A673 (cell line): ENCODE measurements at regions not wholly inside any gene's neighbourhood (a gene's known extent, or its start where the extent isn't known, plus 50 kb on each side); places are given as distances from the start of the nearest gene placed in this dataset.

ENCODE experiments used
- CTCF ChIP-seq: fragments of 300-800, 200-600 bp; sonication (generic); conservative IDR thresholded peaks from 2 replicates; pipeline ENCODE4 v1.5.1; 2017; ENCODE audit warnings: low read depth, mild to moderate bottlenecking, antibody characterized with exemption, low read length, moderate library complexity, mixed read lengths
- EZH2 ChIP-seq: fragments of 200-600 bp; sonication (generic); IDR thresholded peaks from 2 replicates; pipeline ENCODE4 v1.6.1; 2017; ENCODE audit warnings: borderline replicate concordance, low read depth, mild to moderate bottlenecking, mixed read lengths, antibody characterized with exemption, low read length; ENCODE audit not compliant: poor library complexity, severe bottlenecking

GRCh38 chr2:139409212-139409611, 629.0 kb upstream of the NXPH2 start:
- no peak for TF ChIP-seq CTCF
- TF ChIP-seq EZH2 = no peak
